ENCODE measurements at regions not wholly inside any gene's neighbourhood (a gene's known extent, or its start where the extent isn't known, plus 50 kb on each side); places are given as distances from the start of the nearest gene placed in this dataset.
A peak's percentile ranks its signal among the peaks of the same experiment; 100 is the strongest.

GRCh38 chr11:104260456-104260855 is 96.5 kb upstream of the PDGFD start:
- TF ChIP-seq CTCF (IDR thresholded peaks at IDR 0.05; ENCODE audit: insufficient read depth, low read length, missing control alignments): no peak
- no peak for DNase-seq (ENCODE audit: low read depth, low spot score)
- H3K4me3 ChIP-seq (ENCODE audit: low read depth, low read length): no peak overlapping the region
- POLR2A ChIA-PET: no interaction called here
- CTCF ChIA-PET: interaction anchor here (1.2 kb wide), 1 partner anchor 36 kb away, joined by 3 read pairs; no protein-coding TSS in a partner anchor

DNA sequence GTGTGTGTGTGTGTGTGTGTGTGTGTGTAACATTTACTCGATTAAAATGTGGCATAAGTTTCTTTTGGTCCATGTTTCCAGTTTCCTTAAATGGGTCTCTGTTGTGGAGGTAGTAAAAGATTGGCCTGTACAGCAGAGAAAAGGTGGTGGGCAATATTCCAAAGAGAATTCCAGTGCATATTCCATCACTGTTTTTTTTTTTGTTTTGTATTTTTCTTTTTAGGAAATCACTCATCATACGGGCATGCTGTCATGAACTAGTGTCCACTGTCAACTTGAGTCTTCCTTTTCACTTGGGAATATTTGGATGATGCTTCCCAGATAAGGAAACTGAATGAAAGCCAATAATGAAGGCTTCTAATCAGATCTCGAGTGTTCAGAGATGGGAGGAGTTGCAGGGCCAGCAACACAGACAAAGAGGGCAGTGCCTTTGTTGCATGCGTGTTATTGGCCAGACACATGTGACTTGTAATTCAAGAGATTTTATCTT is 95.2 kb upstream of the PDGFD start:
- CTCF ChIA-PET: no interaction called here

GRCh38 chr11:104256525-104256924 is 92.6 kb upstream of the PDGFD start:
- no peak overlapping the region for H3K4me3 ChIP-seq (ENCODE audit: low read depth, low read length)
- ChIA-PET POLR2A (no interaction called here), CTCF (no interaction called here)
- DNase-seq (ENCODE audit: low read depth, low spot score): no peak
- TF ChIP-seq CTCF (IDR thresholded peaks at IDR 0.05; ENCODE audit: insufficient read depth, low read length, missing control alignments): no peak

More for the DNA sequence above, 95.2 kb upstream of the PDGFD start:
- no peak for DNase-seq (ENCODE audit: low read depth, low spot score)
- no peak for TF ChIP-seq CTCF (IDR thresholded peaks at IDR 0.05; ENCODE audit: insufficient read depth, low read length, missing control alignments)
- POLR2A ChIA-PET: no interaction called here
- H3K4me3 ChIP-seq (ENCODE audit: low read depth, low read length): no peak overlapping the region

DNA sequence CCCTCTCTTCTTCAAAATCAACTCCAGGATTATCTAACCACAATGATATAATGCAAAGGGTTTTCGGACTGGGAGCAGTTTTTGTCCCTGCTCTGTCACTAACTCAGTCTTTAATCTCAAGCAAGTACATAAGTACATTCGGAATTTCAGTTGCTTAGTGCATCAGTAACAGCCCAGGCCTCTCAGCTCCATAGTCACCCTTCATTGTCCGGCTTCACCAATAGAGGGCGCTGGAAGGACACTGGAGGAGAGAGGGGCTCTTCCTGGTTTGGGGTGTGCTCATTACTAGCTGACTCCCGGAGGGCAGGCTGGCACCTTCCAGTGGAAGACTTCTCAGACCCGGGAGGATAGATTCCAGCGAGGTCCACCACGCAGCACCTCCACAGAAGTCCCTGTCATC is 90.4 kb upstream of the PDGFD start:
- CTCF ChIA-PET: no interaction called here
- DNase-seq (ENCODE audit: low read depth, low spot score): no peak
- no peak overlapping the region for H3K4me3 ChIP-seq (ENCODE audit: low read depth, low read length)
- POLR2A ChIA-PET: no interaction called here
- peak; percentile 38 for TF ChIP-seq CTCF (IDR thresholded peaks at IDR 0.05; ENCODE audit: insufficient read depth, low read length, missing control alignments)

DNA sequence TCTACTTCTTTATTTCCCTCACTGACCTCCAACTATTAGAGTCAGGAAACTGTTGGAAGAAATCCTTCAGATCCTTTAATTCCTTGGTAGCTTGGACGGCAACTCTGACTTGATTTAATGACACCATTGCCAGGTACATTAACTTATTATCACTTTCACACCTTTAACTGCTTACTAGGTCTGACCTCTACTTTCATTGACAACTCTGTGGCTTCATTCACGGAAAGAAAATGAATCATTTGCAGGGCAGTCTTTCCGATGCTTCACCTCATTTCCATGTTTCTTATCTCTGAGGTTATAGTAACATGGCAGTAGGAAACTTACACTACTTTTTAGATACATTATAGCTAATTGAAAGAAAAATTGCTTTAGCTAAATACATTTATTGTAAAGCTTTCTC is 82.6 kb upstream of the PDGFD start:
- no peak overlapping the region for H3K4me3 ChIP-seq (ENCODE audit: low read depth, low read length)
- CTCF ChIA-PET: no interaction called here
- DNase-seq (ENCODE audit: low read depth, low spot score): no peak
- no peak for TF ChIP-seq CTCF (IDR thresholded peaks at IDR 0.05; ENCODE audit: insufficient read depth, low read length, missing control alignments)
- POLR2A ChIA-PET: no interaction called here

DNA sequence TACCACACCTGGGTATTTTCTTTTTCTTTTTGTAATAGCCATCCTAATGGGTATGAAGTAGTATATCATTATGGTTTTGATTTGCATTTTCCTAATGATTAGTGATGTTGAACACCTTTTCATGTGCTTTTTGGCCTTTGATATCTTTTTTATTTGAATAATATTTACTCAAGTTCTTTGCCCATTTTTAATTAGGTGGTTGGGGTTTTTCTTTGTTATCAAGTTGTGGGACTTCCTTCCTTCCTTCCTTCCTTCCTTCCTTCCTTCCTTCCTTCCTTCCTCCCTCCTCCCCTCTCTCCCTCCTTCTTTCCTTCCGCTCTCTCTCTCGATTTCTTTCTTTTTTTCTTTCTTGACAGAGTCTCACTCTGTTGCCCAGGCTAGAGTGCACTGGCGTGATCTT is 75.0 kb upstream of the PDGFD start:
- no peak for TF ChIP-seq CTCF (IDR thresholded peaks at IDR 0.05; ENCODE audit: insufficient read depth, low read length, missing control alignments)
- H3K4me3 ChIP-seq (ENCODE audit: low read depth, low read length): no peak overlapping the region
- CTCF ChIA-PET: no interaction called here
- POLR2A ChIA-PET: no interaction called here
- no peak for DNase-seq (ENCODE audit: low read depth, low spot score)

Measured in AG04449 (cell line).